Endothelial cell of umbilical vein (primary cell): ENCODE measurements at regions not wholly inside any gene's neighbourhood (a gene's known extent, or its start where the extent isn't known, plus 50 kb on each side); places are given as distances from the start of the nearest gene placed in this dataset.

Experiments used
- EZH2 ChIP-seq: IDR thresholded peaks from 2 replicates; pipeline ENCODE4 v1.6.1; 2012; ENCODE audit warnings: borderline replicate concordance, low read depth, mild to moderate bottlenecking, moderate library complexity, low read length, inconsistent platforms; ENCODE audit not compliant: severe bottlenecking
- GATA2 ChIP-seq: IDR thresholded peaks from 2 replicates; pipeline ENCODE4 v1.7.0; 2011; ENCODE audit warnings: low read depth, mild to moderate bottlenecking, moderate library complexity, mixed read lengths, low read length; ENCODE audit not compliant: insufficient read length, insufficient read depth
- JUN ChIP-seq: IDR thresholded peaks from 2 replicates; pipeline ENCODE4 v1.6.1; 2011; ENCODE audit warnings: borderline replicate concordance, low read depth; ENCODE audit not compliant: insufficient read length, insufficient read depth
- MYC ChIP-seq: IDR thresholded peaks from one replicate; pipeline ENCODE4 v1.6.1; 2011; ENCODE audit warnings: mild to moderate bottlenecking, low read depth, low read length
- POLR2A ChIP-seq: IDR thresholded peaks from 2 replicates; pipeline ENCODE4 v1.6.1; 2012; ENCODE audit warnings: low read depth, mild to moderate bottlenecking, control low read depth, low read length
- POLR2AphosphoS5 ChIP-seq: IDR thresholded peaks from 2 replicates; pipeline ENCODE4 v1.6.1; 2012; ENCODE audit warnings: low read depth, mild to moderate bottlenecking, control low read depth, low read length, moderate library complexity; ENCODE audit not compliant: insufficient read depth
- TF ChIP-seq, protein P1 (sequence below), 2 donors: IDR thresholded peaks; 1 replicate in 1 of 2; 2 replicates in 1 of 2; pipeline ENCODE4 v1.5.1; 2011; ENCODE audit warnings: low read length in 2 of 2, mild to moderate bottlenecking in 2 of 2, moderate library complexity in 2 of 2, control low read depth in 1 of 2, inconsistent platforms in 1 of 2, low read depth in 1 of 2; ENCODE audit not compliant: insufficient read depth in 1 of 2; ENCODE audit errors: extremely low read depth in 1 of 2

DNA sequence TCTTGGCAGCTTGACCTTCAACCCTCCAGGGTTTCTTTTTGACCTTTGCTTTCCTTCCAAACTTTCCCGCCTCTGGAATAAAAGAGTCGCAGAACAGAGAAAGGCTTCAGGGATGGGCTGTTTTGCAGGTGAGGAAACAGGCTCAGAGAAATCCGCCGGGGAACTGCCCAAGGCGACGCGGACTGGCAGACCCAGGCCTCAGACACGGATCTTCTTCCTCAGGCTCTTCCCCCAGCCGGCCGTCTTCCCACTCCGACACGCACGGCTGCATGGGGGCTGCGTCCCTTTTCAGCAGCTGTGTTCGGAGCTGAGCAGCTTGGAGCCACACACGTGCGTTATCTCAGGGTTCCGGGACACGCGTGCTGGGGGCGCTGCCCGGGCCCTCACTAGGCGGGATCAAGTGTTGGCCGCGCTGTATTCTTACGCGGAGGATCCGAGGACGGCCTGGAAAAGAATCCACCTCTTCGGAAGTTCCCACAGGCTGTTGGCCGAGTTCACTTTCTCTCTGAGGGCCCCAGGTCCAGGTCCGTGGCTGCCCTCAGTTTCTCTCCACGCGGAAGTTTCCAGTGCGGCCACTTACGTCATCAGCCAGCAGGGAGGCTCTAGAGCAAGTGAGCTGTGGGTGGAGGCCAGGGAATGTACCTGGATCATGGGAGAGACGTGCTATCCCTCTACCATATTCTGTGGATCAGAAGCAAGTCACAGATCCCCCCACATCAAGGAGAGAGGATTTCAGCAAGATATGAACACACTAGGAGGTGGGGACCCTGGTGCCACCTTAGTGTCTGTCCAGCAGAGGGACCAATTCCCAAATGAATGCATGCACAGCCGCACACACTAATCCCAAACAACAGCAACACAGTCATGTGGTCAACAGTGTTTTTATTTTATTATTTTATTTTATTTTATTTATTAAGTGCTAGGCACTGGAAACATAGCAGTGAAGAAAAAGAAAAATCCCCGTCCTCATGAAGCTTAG lies 100.4 kb downstream of the ING1 start:
- TF ChIP-seq, protein P1, sequence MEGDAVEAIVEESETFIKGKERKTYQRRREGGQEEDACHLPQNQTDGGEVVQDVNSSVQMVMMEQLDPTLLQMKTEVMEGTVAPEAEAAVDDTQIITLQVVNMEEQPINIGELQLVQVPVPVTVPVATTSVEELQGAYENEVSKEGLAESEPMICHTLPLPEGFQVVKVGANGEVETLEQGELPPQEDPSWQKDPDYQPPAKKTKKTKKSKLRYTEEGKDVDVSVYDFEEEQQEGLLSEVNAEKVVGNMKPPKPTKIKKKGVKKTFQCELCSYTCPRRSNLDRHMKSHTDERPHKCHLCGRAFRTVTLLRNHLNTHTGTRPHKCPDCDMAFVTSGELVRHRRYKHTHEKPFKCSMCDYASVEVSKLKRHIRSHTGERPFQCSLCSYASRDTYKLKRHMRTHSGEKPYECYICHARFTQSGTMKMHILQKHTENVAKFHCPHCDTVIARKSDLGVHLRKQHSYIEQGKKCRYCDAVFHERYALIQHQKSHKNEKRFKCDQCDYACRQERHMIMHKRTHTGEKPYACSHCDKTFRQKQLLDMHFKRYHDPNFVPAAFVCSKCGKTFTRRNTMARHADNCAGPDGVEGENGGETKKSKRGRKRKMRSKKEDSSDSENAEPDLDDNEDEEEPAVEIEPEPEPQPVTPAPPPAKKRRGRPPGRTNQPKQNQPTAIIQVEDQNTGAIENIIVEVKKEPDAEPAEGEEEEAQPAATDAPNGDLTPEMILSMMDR (IDR thresholded peaks at IDR 0.05; ENCODE audit: extremely low read depth in 1 of 2, insufficient read depth in 1 of 2, low read depth in 1 of 2, low read length in 2 of 2) = no peak
- TF ChIP-seq JUN (no peak), EZH2 (no peak), POLR2A (no peak), GATA2 (no peak), MYC (no peak), POLR2AphosphoS5 (no peak)
